ENCODE measurements at regions not wholly inside any gene's neighbourhood (a gene's known extent, or its start where the extent isn't known, plus 50 kb on each side); places are given as distances from the start of the nearest gene placed in this dataset.
"Not testable (repeated sequence)": the region's sequence is repeated elsewhere in the genome, so short reads cannot be mapped to it uniquely, and the experiment has no call there.

DNA sequence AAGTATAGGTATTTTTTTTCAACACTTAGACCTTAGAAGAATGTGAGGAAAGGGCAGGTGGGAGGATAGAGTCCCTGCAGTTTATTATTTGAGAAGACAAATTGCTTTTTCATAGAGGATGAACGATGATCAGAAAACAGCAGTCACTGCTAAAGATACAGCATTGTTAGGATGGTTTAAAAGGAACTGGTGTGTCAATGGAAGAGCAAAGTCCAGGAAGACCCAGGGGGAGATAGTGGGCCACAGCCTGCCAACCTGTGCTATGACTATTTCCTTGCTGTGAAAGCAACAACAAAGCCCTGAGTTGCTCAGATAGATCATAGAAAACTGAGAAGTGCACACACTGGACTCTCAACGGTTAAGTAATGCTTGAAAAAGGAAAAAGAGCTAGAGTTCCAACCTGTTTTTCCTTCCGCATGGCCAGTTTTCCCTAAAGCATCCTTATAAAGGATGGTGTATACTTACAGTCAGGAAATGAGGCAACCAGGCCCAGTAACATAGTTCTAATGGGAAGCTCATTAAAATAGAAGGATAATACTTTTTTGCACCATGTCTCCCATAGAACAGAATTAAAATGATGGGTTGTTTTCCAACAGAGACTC, 153.8 kb downstream of the CEMIP2 start:
- Histone ChIP-seq H3K27ac (ENCODE audit: insufficient read depth, low read depth, low read length, poor library complexity, severe bottlenecking) (no peak overlapping the region), H3K9me3 (ENCODE audit: control insufficient read depth, low read length) (no peaks in the 10 kb centered on the region), H3K4me3 (ENCODE audit: insufficient read depth, low read depth, low read length) (no peak overlapping the region), H3K36me3 (ENCODE audit: control insufficient read depth, insufficient read depth, low read length) (no peaks in the 10 kb centered on the region), H3K27me3 (ENCODE audit: control insufficient read depth, insufficient read depth, low read length, poor library complexity, severe bottlenecking) (no peaks in the 10 kb centered on the region), H3K4me1 (ENCODE audit: control insufficient read depth, insufficient read depth, low read length) (no peaks in the 10 kb centered on the region)
- WGBS, 2 experiments, result 92 to 94% methylated on average over 3 of the region's 3 CpGs

DNA sequence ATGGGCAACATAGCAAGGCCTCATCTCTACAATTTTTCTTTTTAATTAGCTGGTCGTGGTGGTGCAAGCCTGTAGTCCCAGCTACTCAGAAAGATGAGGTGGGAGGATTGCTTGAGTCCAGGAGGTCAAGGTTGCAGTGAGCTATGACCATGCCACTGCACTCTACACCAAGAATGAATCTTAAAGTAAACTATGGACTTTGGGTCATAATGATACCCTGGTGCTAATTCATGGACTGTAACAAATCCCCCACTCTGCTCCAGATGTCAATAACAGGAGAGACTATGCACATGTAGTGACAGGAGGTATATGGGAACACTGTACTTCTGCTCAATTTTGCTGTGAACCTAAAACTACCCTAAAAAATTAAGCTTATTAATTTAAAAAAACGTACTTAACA, 155.4 kb downstream of the CEMIP2 start:
- H3K9me3 ChIP-seq (ENCODE audit: control insufficient read depth, low read length), result no peaks in the 10 kb centered on the region
- H3K36me3 ChIP-seq (ENCODE audit: control insufficient read depth, insufficient read depth, low read length), result no peaks in the 10 kb centered on the region
- 85 to 91% methylated on average over 2 of the region's 2 CpGs for WGBS, 2 experiments
- H3K27ac ChIP-seq (ENCODE audit: insufficient read depth, low read depth, low read length, poor library complexity, severe bottlenecking), result no peak overlapping the region
- H3K4me1 ChIP-seq (ENCODE audit: control insufficient read depth, insufficient read depth, low read length), result no peaks in the 10 kb centered on the region
- H3K4me3 ChIP-seq (ENCODE audit: insufficient read depth, low read depth, low read length), result no peak overlapping the region
- H3K27me3 ChIP-seq (ENCODE audit: control insufficient read depth, insufficient read depth, low read length, poor library complexity, severe bottlenecking), result no peaks in the 10 kb centered on the region

DNA sequence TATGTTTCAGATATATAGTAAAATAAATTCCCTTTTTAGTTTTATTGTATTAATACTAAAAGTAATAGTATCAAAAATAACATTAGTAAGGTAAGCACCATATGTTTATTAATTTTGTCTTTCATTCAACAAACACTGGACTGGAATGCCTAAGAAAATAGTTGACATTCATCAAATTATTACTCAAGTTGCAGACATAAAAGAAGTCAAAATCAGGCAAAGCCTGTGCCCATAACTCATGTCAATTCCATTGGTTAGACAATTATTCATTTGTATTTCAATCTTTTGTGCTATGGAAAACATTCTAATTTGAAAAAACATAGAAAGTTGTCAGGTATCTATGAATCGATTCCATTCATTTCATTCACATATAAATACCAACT, 158.9 kb downstream of the CEMIP2 start:
- no peak overlapping the region for H3K27ac ChIP-seq (ENCODE audit: insufficient read depth, low read depth, low read length, poor library complexity, severe bottlenecking)
- H3K4me3 ChIP-seq (ENCODE audit: insufficient read depth, low read depth, low read length), result no peak overlapping the region
- H3K4me1 ChIP-seq (ENCODE audit: control insufficient read depth, insufficient read depth, low read length), result no peaks in the 10 kb centered on the region
- no peaks in the 10 kb centered on the region for H3K27me3 ChIP-seq (ENCODE audit: control insufficient read depth, insufficient read depth, low read length, poor library complexity, severe bottlenecking)
- H3K36me3 ChIP-seq (ENCODE audit: control insufficient read depth, insufficient read depth, low read length), result no peaks in the 10 kb centered on the region
- WGBS, 2 experiments, result no CpG with 5 or more reads among the region's 1 CpG
- no peaks in the 10 kb centered on the region for H3K9me3 ChIP-seq (ENCODE audit: control insufficient read depth, low read length)

DNA sequence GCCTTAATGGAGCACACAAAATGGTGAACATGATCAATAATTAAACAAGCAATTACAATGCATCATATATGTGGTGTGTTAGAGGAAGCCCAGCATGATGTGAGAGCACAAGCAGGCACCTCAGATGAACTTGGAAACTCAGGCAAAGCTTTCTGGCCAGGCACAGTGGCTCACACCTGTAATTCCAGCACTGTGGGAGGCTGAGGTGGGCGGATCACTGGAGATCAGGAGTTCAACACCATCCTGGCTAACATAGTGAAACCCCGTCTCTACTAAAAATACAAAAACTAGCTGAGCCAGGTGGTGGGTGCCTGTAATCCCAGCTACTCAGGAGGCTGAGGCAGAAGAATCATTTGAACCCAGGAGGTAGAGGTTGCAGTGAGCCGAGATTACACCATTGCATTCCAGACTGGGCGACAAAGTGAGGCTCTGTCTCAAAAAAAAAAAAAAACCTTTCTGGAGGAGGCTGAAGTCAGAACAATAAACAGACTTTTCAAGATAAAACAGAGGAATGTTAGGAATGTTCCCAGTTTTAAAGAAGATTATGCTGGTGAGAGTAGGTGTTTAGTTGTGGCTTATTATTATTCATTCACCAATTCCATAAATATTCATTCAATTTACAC, 159.4 kb downstream of the CEMIP2 start:
- H3K27ac ChIP-seq (ENCODE audit: insufficient read depth, low read depth, low read length, poor library complexity, severe bottlenecking), result no peak overlapping the region
- no peaks in the 10 kb centered on the region for H3K27me3 ChIP-seq (ENCODE audit: control insufficient read depth, insufficient read depth, low read length, poor library complexity, severe bottlenecking)
- H3K36me3 ChIP-seq (ENCODE audit: control insufficient read depth, insufficient read depth, low read length), result no peaks in the 10 kb centered on the region
- H3K4me3 ChIP-seq (ENCODE audit: insufficient read depth, low read depth, low read length), result no peak overlapping the region
- 51 to 61% methylated on average over 4 of the region's 4 CpGs for WGBS, 2 experiments
- H3K4me1 ChIP-seq (ENCODE audit: control insufficient read depth, insufficient read depth, low read length), result no peaks in the 10 kb centered on the region
- no peaks in the 10 kb centered on the region for H3K9me3 ChIP-seq (ENCODE audit: control insufficient read depth, low read length)

DNA sequence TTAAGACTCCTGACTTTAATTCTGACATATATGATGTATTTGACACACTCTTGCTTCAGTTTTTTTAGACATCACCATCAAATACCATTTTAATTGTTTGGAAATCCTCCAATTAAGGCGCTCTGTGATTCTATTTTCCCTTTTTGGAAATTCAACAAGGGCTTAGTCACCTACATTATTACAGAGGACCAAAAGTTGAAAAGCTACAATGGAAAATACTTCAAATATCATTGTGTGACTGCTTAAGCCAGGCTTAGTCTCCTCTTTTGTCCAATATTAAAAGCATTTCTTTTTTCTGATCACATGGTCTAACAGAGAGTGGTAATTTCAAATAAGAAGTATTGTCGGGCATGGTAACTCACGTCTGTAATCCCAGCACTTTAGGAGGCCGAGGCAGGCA, 160.3 kb downstream of the CEMIP2 start:
- no peak overlapping the region for H3K4me3 ChIP-seq (ENCODE audit: insufficient read depth, low read depth, low read length)
- H3K36me3 ChIP-seq (ENCODE audit: control insufficient read depth, insufficient read depth, low read length), result no peaks in the 10 kb centered on the region
- no peaks in the 10 kb centered on the region for H3K9me3 ChIP-seq (ENCODE audit: control insufficient read depth, low read length)
- H3K27ac ChIP-seq (ENCODE audit: insufficient read depth, low read depth, low read length, poor library complexity, severe bottlenecking), result no peak overlapping the region
- H3K4me1 ChIP-seq (ENCODE audit: control insufficient read depth, insufficient read depth, low read length), result no peaks in the 10 kb centered on the region
- 91 to 96% methylated on average over 4 of the region's 4 CpGs for WGBS, 2 experiments
- H3K27me3 ChIP-seq (ENCODE audit: control insufficient read depth, insufficient read depth, low read length, poor library complexity, severe bottlenecking), result no peaks in the 10 kb centered on the region

DNA sequence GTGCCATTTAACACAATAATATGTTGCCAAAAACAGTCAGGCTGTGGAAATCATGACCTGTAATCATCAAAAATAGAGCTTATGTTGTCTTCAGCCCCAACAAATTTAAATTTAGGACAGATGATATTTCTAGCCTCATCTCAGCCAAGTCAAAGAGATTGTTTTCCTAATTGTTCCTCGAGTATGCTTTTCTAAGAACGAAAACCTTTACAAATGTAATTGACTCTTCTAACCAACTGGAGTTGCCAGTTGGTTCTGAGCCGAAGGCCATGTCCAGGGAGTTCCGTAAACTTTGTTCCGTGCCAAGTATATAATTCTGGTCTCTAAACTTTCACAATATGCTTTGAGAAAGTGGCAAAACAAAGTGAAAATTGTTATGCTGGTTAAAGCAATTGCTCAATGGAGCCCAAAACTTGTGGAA, 160.8 kb downstream of the CEMIP2 start:
- H3K27me3 ChIP-seq (ENCODE audit: control insufficient read depth, insufficient read depth, low read length, poor library complexity, severe bottlenecking), result no peaks in the 10 kb centered on the region
- H3K9me3 ChIP-seq (ENCODE audit: control insufficient read depth, low read length), result no peaks in the 10 kb centered on the region
- no peak overlapping the region for H3K4me3 ChIP-seq (ENCODE audit: insufficient read depth, low read depth, low read length)
- H3K4me1 ChIP-seq (ENCODE audit: control insufficient read depth, insufficient read depth, low read length), result no peaks in the 10 kb centered on the region
- H3K36me3 ChIP-seq (ENCODE audit: control insufficient read depth, insufficient read depth, low read length), result no peaks in the 10 kb centered on the region
- no peak overlapping the region for H3K27ac ChIP-seq (ENCODE audit: insufficient read depth, low read depth, low read length, poor library complexity, severe bottlenecking)
- 92 to 93% methylated on average over 5 of the region's 5 CpGs for WGBS, 2 experiments

DNA sequence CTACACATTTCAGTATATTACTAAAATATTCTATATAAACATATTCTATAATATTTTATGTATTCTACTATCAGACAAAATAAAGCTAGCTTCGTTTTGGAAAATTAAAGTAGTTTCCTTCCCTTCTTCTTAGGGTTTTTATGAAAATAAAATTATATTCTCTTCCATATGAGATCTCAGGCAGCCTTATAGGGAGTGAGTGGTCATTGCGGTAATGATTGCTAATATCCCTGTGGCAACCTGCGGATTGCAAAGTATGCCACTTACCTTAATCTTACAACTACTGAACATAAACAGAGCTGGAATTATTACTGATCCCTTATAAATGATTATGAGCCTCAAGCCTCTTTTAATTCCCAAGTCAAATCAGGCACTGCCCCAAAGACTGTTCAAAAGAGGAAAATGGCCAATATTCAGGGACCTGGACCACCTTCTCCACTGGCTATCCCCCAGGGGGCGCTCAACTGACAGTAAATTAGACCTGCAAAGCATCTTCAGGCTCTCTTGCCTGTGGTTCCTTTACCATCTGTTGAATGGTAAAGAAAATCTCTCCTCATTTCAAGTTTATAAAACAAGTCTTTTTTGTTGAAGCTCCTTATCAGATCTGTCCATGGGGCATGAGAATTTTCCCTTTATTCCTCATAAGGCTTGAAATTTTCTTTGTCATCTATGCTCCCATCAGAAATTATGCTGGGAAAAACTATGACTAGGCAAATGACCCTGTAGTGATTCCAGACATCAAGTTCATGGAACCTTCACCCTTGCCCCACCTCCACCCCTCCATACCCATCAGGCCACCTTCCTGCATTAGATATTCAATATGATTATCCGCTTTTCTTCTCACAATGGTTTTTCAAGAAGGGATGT, 163.9 kb downstream of the CEMIP2 start:
- Histone ChIP-seq H3K27me3 (ENCODE audit: control insufficient read depth, insufficient read depth, low read length, poor library complexity, severe bottlenecking) (no peaks in the 10 kb centered on the region), H3K36me3 (ENCODE audit: control insufficient read depth, insufficient read depth, low read length) (no peaks in the 10 kb centered on the region), H3K9me3 (ENCODE audit: control insufficient read depth, low read length) (no peaks in the 10 kb centered on the region), H3K4me3 (ENCODE audit: insufficient read depth, low read depth, low read length) (no peak overlapping the region), H3K4me1 (ENCODE audit: control insufficient read depth, insufficient read depth, low read length) (no peaks in the 10 kb centered on the region), H3K27ac (ENCODE audit: insufficient read depth, low read depth, low read length, poor library complexity, severe bottlenecking) (no peak overlapping the region)
- 62 to 70% methylated on average over 3 to 4 of the region's 5 CpGs for WGBS, 2 experiments

DNA sequence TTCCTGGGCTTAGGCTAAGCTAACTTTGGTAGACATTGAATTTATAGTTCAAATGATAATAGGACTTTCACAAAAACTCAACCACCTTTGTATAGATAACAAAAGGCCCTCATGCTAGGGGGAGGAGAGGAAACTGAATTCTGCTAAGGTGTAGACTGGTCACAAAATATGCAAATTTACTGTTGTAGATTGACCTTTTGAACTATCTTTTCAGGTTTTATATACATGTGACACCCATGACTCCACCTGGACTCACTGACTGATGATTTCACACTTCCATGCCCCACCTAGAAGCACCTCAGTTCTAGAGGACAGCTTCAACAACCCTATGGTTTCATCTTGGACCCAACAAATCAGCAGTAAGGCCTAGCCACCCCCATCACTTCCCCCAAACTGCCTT, 165.7 kb downstream of the CEMIP2 start:
- Histone ChIP-seq H3K9me3 (ENCODE audit: control insufficient read depth, low read length) (no peaks in the 10 kb centered on the region), H3K27ac (ENCODE audit: insufficient read depth, low read depth, low read length, poor library complexity, severe bottlenecking) (no peak overlapping the region), H3K36me3 (ENCODE audit: control insufficient read depth, insufficient read depth, low read length) (no peaks in the 10 kb centered on the region), H3K4me1 (ENCODE audit: control insufficient read depth, insufficient read depth, low read length) (no peaks in the 10 kb centered on the region), H3K4me3 (ENCODE audit: insufficient read depth, low read depth, low read length) (no peak overlapping the region), H3K27me3 (ENCODE audit: control insufficient read depth, insufficient read depth, low read length, poor library complexity, severe bottlenecking) (no peaks in the 10 kb centered on the region)

DNA sequence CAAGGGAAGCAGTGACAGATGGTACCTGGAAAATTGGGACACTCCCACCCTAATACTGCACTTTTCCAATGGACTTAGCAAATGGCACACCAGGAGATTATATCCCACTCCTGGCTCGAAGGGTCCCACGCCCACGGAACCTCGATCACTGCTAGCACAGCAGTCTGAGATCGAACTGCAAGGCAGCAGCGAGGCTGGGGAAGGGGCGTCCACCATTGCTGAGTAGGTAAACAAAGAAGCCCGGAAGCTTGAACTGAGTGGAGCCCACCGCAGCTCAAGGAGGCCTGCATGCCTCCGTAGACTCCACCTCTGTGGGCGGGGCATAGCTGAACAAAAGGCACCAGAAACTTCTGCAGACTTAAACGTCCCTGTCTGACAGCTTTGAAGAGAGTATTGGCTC, 172.6 kb downstream of the CEMIP2 start:
- not testable (repeated sequence) for H3K4me3 ChIP-seq (ENCODE audit: insufficient read depth, low read depth, low read length)

DNA sequence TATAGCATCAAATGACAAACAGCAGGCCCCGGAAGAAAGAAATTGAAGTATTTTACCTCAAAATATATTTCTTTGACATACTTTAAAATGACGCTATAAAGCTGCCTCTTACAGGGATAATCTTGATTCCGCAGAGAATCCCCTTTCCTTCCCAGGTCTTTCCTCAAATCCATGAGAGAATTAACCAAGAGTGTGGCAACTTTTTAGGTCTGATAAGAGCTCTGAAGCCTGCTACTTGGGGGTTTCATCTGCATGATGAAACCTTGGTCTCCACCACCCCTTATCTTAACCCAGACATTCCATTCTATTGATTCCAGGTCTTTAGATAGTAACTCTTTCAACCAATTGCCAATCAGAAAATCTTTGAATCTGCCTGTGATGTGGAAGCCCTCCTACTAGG, 173.8 kb downstream of the CEMIP2 start:
- Histone ChIP-seq H3K27me3 (ENCODE audit: control insufficient read depth, insufficient read depth, low read length, poor library complexity, severe bottlenecking) (no peaks in the 10 kb centered on the region), H3K4me1 (ENCODE audit: control insufficient read depth, insufficient read depth, low read length) (no peaks in the 10 kb centered on the region), H3K27ac (ENCODE audit: insufficient read depth, low read depth, low read length, poor library complexity, severe bottlenecking) (no peak overlapping the region), H3K36me3 (ENCODE audit: control insufficient read depth, insufficient read depth, low read length) (no peaks in the 10 kb centered on the region), H3K4me3 (ENCODE audit: insufficient read depth, low read depth, low read length) (no peak overlapping the region), H3K9me3 (ENCODE audit: control insufficient read depth, low read length) (no peaks in the 10 kb centered on the region)
- 92 to 100% methylated on average over 3 of the region's 3 CpGs for WGBS, 2 experiments

More for the DNA sequence above, 172.6 kb downstream of the CEMIP2 start:
- not testable (repeated sequence) for H3K9me3 ChIP-seq (ENCODE audit: control insufficient read depth, low read length); H3K36me3 ChIP-seq (ENCODE audit: control insufficient read depth, insufficient read depth, low read length); H3K27ac ChIP-seq (ENCODE audit: insufficient read depth, low read depth, low read length, poor library complexity, severe bottlenecking); H3K4me1 ChIP-seq (ENCODE audit: control insufficient read depth, insufficient read depth, low read length); H3K27me3 ChIP-seq (ENCODE audit: control insufficient read depth, insufficient read depth, low read length, poor library complexity, severe bottlenecking)
- WGBS, 2 experiments, result 85 to 87% methylated on average over 12 of the region's 12 CpGs

Data from ectodermal cell (in vitro differentiated cells).